DND-41 (cell line): ENCODE measurements at regions not wholly inside any gene's neighbourhood (a gene's known extent, or its start where the extent isn't known, plus 50 kb on each side); places are given as distances from the start of the nearest gene placed in this dataset.

Experiments
- ATAC-seq: fragments of 200-7000 bp; cut with Tn5 transposase; 3 replicates; pipeline ENCODE4 v1.9.1; 2021; ENCODE audit warnings: low read depth; ENCODE audit not compliant: insufficient read depth
- DNase-seq: peaks from one replicate; pipeline ENCODE4 v3.0.0-alpha.2; 2020
- H2AFZ ChIP-seq: 2 replicates; pipeline ENCODE4 v1.6.0; 2012; ENCODE audit warnings: low read depth, low read length
- H3K27ac ChIP-seq: 2 replicates; pipeline ENCODE4 v1.5.1; 2012; ENCODE audit warnings: low read length, inconsistent platforms
- H3K27me3 ChIP-seq: fragments of 200-600 bp; sonication (generic); 2 replicates; pipeline ENCODE4 v1.6.0; 2012; ENCODE audit warnings: low read length, mild to moderate bottlenecking, inconsistent platforms; ENCODE audit not compliant: insufficient read depth, poor library complexity
- H3K36me3 ChIP-seq: 2 replicates; pipeline ENCODE4 v1.5.1; 2012; ENCODE audit warnings: low read length, inconsistent platforms; ENCODE audit not compliant: insufficient read depth
- H3K4me1 ChIP-seq: 2 replicates; pipeline ENCODE4 v1.5.1; 2012; ENCODE audit warnings: mild to moderate bottlenecking, low read length; ENCODE audit not compliant: insufficient read depth
- H3K4me2 ChIP-seq: 2 replicates; pipeline ENCODE4 v1.6.0; 2012; ENCODE audit warnings: mild to moderate bottlenecking, moderate library complexity, low read length, inconsistent platforms; ENCODE audit not compliant: insufficient read depth
- H3K4me3 ChIP-seq, 2 experiments: fragments of 200-600 bp in 1 of 2; shearing (Covaris generic) in 1 of 2; 2 replicates each; pipeline ENCODE4 v1.5.1; 2012 to 2016; ENCODE audit warnings: inconsistent platforms in 2 of 2, low read length in 2 of 2, mild to moderate bottlenecking in 2 of 2, low read depth in 1 of 2, moderate library complexity in 1 of 2
- H3K79me2 ChIP-seq: 2 replicates; pipeline ENCODE4 v1.6.0; 2012; ENCODE audit warnings: low read length, inconsistent platforms; ENCODE audit not compliant: insufficient read depth
- H3K9ac ChIP-seq: 2 replicates; pipeline ENCODE4 v1.6.0; 2012; ENCODE audit warnings: low read depth, mild to moderate bottlenecking, inconsistent platforms, low read length, moderate library complexity
- H3K9me3 ChIP-seq: 2 replicates; pipeline ENCODE4 v1.5.1; 2012; ENCODE audit warnings: low read length, moderate library complexity, mild to moderate bottlenecking, inconsistent platforms; ENCODE audit not compliant: insufficient read depth, severe bottlenecking
- H4K20me1 ChIP-seq: 2 replicates; pipeline ENCODE4 v1.6.0; 2012; ENCODE audit warnings: low read length; ENCODE audit not compliant: insufficient read depth
- CTCF ChIP-seq: IDR thresholded peaks from 2 replicates; pipeline ENCODE4 v1.5.1; 2012; ENCODE audit warnings: borderline replicate concordance, low read length, moderate library complexity, mild to moderate bottlenecking; ENCODE audit not compliant: poor library complexity, severe bottlenecking; ENCODE audit errors: extremely low read depth
- EZH2 ChIP-seq: IDR thresholded peaks from 3 replicates; pipeline ENCODE4 v1.6.1; 2012; ENCODE audit warnings: borderline replicate concordance, low read depth, mild to moderate bottlenecking, moderate library complexity, low read length, inconsistent platforms; ENCODE audit not compliant: severe bottlenecking

GRCh38 chr2:142687509-142687908 is 190.0 kb upstream of the KYNU start:
- H3K36me3 ChIP-seq, result no peaks in the 10 kb centered on the region
- DNase-seq (no peak), ATAC-seq (no peak)
- H3K4me3 ChIP-seq, result no peak overlapping the region
- no peak overlapping the region for H2AFZ ChIP-seq
- H3K4me1 ChIP-seq, result no peaks in the 10 kb centered on the region
- no peaks in the 10 kb centered on the region for H3K79me2 ChIP-seq
- H3K9me3 ChIP-seq, result no peaks in the 10 kb centered on the region
- H3K27ac ChIP-seq, result no peak overlapping the region
- TF ChIP-seq EZH2, result no peak
- TF ChIP-seq CTCF, result no peak
- H3K9ac ChIP-seq, result no peak overlapping the region
- no peaks in the 10 kb centered on the region for H4K20me1 ChIP-seq
- H3K27me3 ChIP-seq, result no peaks in the 10 kb centered on the region
- H3K4me2 ChIP-seq, result no peak overlapping the region

- Histone ChIP-seq H3K4me2 (no peak overlapping the region), H2AFZ (no peak overlapping the region), H3K4me3 (no peak overlapping the region), H3K9me3 (no peaks in the 10 kb centered on the region), H4K20me1 (no peaks in the 10 kb centered on the region), H3K4me1 (no peaks in the 10 kb centered on the region), H3K27ac (no peak overlapping the region), H3K9ac (no peak overlapping the region), H3K27me3 (no peaks in the 10 kb centered on the region), H3K36me3 (no peaks in the 10 kb centered on the region), H3K79me2 (no peaks in the 10 kb centered on the region)
- ATAC-seq, result no peak
- no peak for DNase-seq
- TF ChIP-seq EZH2 (no peak), CTCF (no peak)
Measured at GRCh38 chr2:142687075-142687474, 190.4 kb upstream of the KYNU start.

GRCh38 chr2:142684667-142685066 is 192.8 kb upstream of the KYNU start:
- no peaks in the 10 kb centered on the region for H3K27me3 ChIP-seq
- no peak overlapping the region for H3K9ac ChIP-seq
- no peak for TF ChIP-seq CTCF
- no peak for TF ChIP-seq EZH2
- no peaks in the 10 kb centered on the region for H4K20me1 ChIP-seq
- no peaks in the 10 kb centered on the region for H3K79me2 ChIP-seq
- ATAC-seq (no peak), DNase-seq (no peak)
- no peaks in the 10 kb centered on the region for H3K36me3 ChIP-seq
- H3K4me2 ChIP-seq, result no peak overlapping the region
- H3K4me3 ChIP-seq, result no peak overlapping the region
- H2AFZ ChIP-seq, result no peak overlapping the region
- H3K27ac ChIP-seq, result no peak overlapping the region
- H3K9me3 ChIP-seq, result no peaks in the 10 kb centered on the region
- no peaks in the 10 kb centered on the region for H3K4me1 ChIP-seq

- Histone ChIP-seq H3K9ac (no peak overlapping the region), H2AFZ (no peak overlapping the region), H3K79me2 (no peaks in the 10 kb centered on the region), H3K27ac (no peak overlapping the region), H3K4me1 (no peaks in the 10 kb centered on the region), H3K27me3 (no peaks in the 10 kb centered on the region), H3K36me3 (no peaks in the 10 kb centered on the region), H3K9me3 (no peaks in the 10 kb centered on the region), H3K4me2 (no peak overlapping the region), H4K20me1 (no peaks in the 10 kb centered on the region), H3K4me3 (no peak overlapping the region)
- no peak for ATAC-seq
- TF ChIP-seq CTCF (no peak), EZH2 (no peak)
- no peak for DNase-seq
Measured at GRCh38 chr2:142682528-142682927, 194.9 kb upstream of the KYNU start.
